Epidermal melanocyte (primary cell): ENCODE measurements at regions not wholly inside any gene's neighbourhood (a gene's known extent, or its start where the extent isn't known, plus 50 kb on each side); places are given as distances from the start of the nearest gene placed in this dataset.
"Not testable (repeated sequence)": the region's sequence is repeated elsewhere in the genome, so short reads cannot be mapped to it uniquely, and the experiment has no call there.

ENCODE experiments used
- DNase-seq: peaks from one replicate; pipeline ENCODE4 v3.0.0; 2011; ENCODE audit warnings: low spot score; ENCODE audit not compliant: insufficient read length

GRCh38 chr2:226295123-226295522, 504.5 kb downstream of the IRS1 start:
- no peak for DNase-seq

- not testable (repeated sequence) for DNase-seq
Measured at GRCh38 chr2:226291281-226291680, 508.3 kb downstream of the IRS1 start.

GRCh38 chr2:226286916-226287315, 512.7 kb downstream of the IRS1 start:
- no peak for DNase-seq

- DNase-seq = no peak
Measured at GRCh38 chr2:226283796-226284195, 515.8 kb downstream of the IRS1 start.

GRCh38 chr2:226282151-226282550, 517.5 kb downstream of the IRS1 start:
- no peak for DNase-seq

GRCh38 chr2:226280136-226280535, 519.5 kb downstream of the IRS1 start:
- DNase-seq = not testable (repeated sequence)

- no peak for DNase-seq
Measured at GRCh38 chr2:226275215-226275614, 524.4 kb downstream of the IRS1 start.

GRCh38 chr2:226274143-226274542, 525.5 kb downstream of the IRS1 start:
- no peak for DNase-seq

GRCh38 chr2:226273440-226273839, 526.2 kb downstream of the IRS1 start:
- no peak for DNase-seq

GRCh38 chr2:226272435-226272834, 527.2 kb downstream of the IRS1 start:
- no peak for DNase-seq

- no peak for DNase-seq
Measured at GRCh38 chr2:226270285-226271058, 529.1 kb downstream of the IRS1 start.

GRCh38 chr2:226267516-226268289, 531.9 kb downstream of the IRS1 start:
- no peak for DNase-seq

- no peak for DNase-seq
Measured at GRCh38 chr2:226256709-226257376, 542.8 kb downstream of the IRS1 start.

- DNase-seq = no peak
Measured at GRCh38 chr2:226256237-226256636, 543.4 kb downstream of the IRS1 start.

- no peak for DNase-seq
Measured at GRCh38 chr2:226251661-226252060, 548.0 kb downstream of the IRS1 start.

- DNase-seq = peak; percentile 44
Measured at GRCh38 chr2:226247289-226248275, 552.0 kb downstream of the IRS1 start.

GRCh38 chr2:226234187-226234586, 565.4 kb downstream of the IRS1 start:
- DNase-seq = no peak

- DNase-seq = no peak
Measured at GRCh38 chr2:226233388-226233787, 566.2 kb downstream of the IRS1 start.

- DNase-seq = no peak
Measured at GRCh38 chr2:226228080-226228479, 571.5 kb downstream of the IRS1 start.

- no peak for DNase-seq
Measured at GRCh38 chr2:226227341-226227740, 572.3 kb downstream of the IRS1 start.

- no peak for DNase-seq
Measured at GRCh38 chr2:226223704-226224103, 575.9 kb downstream of the IRS1 start.
